Renal pelvis (tissue), 1 donor: ENCODE measurements at regions not wholly inside any gene's neighbourhood (a gene's known extent, or its start where the extent isn't known, plus 50 kb on each side); places are given as distances from the start of the nearest gene placed in this dataset.
A peak's percentile ranks its signal among the peaks of the same experiment; 100 is the strongest.
"Not testable (repeated sequence)": the region's sequence is repeated elsewhere in the genome, so short reads cannot be mapped to it uniquely, and the experiment has no call there.

Experiments
- DNase-seq: peaks from one replicate; pipeline ENCODE4 v3.0.0-alpha.2; 2013

GRCh38 chr5:17690473-17690872, 56.2 kb downstream of the TAF11L14 start:
- DNase-seq = no peak

DNA sequence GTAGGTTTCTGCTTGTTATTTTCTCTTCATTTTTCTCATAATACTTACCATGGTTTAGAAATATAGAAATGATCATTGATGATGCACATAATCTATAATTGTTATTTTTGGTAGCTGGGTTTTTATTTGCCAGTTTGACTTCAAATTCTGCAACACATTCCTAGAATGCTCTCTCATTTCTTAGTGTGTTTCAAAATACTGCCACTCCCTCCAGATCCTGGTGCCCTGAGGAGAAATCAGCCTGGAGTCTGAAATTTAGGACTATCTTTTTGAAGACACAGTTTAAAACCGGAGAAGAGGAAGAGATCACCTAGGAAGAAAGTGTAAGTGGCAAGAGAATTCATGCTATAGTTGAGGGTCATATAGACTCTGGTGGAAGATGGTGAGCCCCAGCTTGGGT, 57.5 kb downstream of the TAF11L14 start:
- DNase-seq = no peak

GRCh38 chr5:17694371-17694770, 60.1 kb downstream of the TAF11L14 start:
- no peak for DNase-seq

DNA sequence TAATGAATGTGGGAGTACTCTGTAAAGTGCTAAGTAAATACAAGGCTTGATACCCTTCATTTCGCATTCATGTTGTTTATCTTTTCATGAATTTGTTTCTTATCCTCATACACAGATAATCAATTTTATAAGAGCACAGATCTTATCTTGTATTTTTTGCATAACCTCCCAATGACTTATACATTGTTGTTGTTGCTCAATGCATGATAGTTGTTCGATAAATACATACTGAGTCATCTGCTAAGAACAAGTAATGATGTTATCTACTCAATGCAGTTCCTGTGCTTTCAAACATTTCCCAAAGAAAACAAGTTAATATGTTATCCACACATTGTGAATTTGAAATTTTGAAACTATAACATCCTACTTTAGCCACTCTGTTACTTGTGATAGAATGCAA, 60.7 kb downstream of the TAF11L14 start:
- DNase-seq = no peak

GRCh38 chr5:17696627-17697026, 62.4 kb downstream of the TAF11L14 start:
- DNase-seq = no peak

DNA sequence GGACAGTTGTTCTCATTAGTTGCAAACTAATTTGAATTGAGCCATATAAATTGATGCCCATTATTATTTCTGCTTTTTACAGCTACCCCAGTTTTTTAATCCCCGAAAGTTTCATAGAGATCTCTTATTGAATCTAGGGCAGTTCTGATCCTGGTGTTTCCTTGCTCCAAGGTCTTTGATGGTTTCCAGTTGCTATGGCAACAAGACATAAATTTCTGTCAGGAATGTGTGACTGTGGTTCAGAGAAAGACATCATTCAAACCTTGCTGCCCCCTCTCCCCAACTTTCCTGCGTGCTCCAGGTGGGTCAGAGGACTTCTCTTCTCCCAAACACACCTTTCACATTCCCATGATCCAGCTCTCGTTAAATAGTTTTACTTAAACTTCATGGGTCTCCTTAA, 63.4 kb downstream of the TAF11L14 start:
- DNase-seq = no peak

- no peak for DNase-seq
Observed at GRCh38 chr5:17709011-17709710, 74.9 kb downstream of the TAF11L14 start.

GRCh38 chr5:17713301-17713700, 79.0 kb downstream of the TAF11L14 start:
- no peak for DNase-seq

DNA sequence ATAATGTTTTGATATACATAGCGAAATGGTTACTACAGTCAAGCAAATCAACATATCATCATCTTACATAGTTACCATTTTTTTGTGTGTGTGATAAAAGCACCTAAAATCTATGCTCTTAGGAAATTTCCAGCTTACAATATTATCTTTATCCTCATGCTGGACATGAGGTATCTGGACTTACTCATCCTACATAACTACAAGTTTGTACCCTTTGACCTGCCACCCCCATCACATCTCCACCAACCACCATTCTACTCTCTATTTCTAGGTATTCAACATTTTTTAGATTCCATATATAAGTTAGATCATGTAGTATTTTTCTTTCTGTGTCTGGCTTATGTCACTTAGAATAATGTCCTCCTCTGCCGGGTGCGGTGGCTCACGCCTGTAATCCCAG, 79.9 kb downstream of the TAF11L14 start:
- DNase-seq = no peak

DNA sequence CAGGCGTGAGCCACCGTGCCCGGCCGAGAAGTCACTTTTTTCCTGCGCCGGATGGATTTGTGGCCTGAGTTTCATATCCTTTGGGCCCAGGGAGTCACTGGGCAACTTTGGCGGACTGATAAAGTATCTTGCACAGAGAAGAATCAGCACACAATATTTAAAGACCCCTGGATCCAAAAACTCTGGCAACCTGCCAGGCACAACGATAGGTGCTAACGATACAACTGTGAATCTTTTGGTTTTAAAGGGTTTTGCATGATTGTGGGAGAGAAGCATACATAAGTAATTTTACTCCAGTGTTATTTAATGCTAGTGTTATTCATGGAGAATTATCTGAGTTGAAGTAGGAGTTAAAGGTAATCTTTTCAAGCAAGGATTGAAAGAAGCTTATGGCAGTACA, 85.3 kb downstream of the TAF11L14 start:
- DNase-seq = no peak

GRCh38 chr5:17720071-17720470, 85.8 kb downstream of the TAF11L14 start:
- no peak for DNase-seq

DNA sequence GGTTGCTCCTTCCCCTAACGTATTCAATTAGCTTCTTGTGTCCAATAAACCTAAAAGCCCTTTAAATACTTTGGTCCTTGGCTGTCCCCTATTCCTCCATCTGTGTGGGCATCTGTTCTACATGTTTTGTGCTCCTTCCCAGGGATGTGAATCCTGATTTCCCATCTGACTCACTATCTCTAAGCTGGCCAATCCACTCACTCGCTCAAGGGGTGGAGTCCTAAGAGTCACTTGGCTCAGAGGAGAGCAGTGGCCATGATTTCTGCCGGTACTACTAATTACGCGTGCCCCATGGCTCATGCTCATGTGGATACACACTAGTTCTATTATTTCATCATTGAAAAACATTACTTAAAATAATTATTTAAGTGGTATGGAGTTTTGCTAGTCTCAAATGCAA, 89.6 kb downstream of the TAF11L14 start:
- no peak for DNase-seq

GRCh38 chr5:17727098-17727497, 92.8 kb downstream of the TAF11L14 start:
- no peak for DNase-seq

GRCh38 chr5:17730421-17730820, 96.2 kb downstream of the TAF11L14 start:
- no peak for DNase-seq

- DNase-seq = no peak
Observed at GRCh38 chr5:17732351-17732923, 98.2 kb downstream of the TAF11L14 start.

- peak; percentile 3 for DNase-seq
Observed at GRCh38 chr5:17734011-17734410, 99.8 kb downstream of the TAF11L14 start.

GRCh38 chr5:17735761-17736160, 101.5 kb downstream of the TAF11L14 start:
- DNase-seq = no peak

DNA sequence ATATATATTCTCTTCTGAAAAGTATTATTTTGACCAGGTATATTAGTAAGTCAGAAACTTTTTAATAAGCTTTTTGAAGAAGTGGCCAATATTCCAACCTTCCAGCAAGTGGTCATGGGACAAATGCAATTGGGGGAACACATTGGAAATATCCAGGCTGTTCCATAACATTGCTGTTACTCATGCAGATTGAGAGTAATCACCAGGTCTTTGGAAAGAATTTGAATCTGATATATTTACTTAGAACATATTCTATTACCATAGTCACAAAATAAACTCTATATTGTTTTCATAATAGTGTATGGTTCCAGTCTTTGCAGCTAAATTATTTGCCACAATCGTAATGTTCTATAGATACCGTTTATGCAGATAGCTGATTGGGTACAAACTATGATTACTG, 102.8 kb downstream of the TAF11L14 start:
- no peak for DNase-seq

- DNase-seq = no peak
Observed at GRCh38 chr5:17738446-17738845, 104.2 kb downstream of the TAF11L14 start.

DNA sequence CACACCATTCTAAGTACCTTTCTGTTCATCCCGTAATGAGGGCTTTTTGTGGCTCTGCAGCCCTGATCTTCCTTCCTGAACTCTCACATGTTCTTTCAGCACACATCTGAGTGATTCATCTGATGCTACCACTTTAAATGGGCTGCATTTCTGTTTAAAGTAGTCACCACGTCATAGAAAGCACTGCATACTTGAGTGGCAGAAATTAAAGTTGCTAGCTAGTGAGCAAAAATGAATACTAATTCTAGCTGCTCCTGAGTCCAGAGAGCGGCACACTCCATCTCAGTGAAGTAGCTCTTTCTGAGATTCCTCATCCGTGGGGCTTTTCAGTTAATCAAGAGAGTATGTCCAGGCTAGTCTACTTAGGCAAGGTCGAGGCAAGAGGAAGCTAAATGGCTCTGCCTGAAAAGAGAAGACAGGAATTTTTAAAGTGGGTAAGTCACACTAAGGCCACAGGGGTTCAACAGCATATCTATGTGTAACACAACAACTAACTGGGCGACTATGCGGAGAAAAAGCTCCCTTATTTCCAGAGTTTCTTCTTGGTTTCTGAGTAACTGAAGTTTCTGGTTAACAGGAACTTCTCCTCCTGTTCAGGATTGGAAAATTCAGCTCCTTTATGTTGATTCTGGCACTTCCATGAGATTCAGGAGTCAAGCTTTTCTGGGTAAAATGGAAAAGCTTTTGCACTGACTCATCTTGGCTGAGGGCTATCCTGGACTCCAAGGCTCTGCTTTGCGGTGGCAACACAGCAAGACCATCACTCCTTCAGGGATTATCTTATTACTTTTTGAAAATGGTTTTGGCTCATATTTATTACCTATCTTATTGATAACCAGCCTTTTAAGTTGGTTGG, 109.5 kb downstream of the TAF11L14 start:
- DNase-seq = no peak

- DNase-seq = no peak
Observed at GRCh38 chr5:17748201-17748600, 113.9 kb downstream of the TAF11L14 start.

DNA sequence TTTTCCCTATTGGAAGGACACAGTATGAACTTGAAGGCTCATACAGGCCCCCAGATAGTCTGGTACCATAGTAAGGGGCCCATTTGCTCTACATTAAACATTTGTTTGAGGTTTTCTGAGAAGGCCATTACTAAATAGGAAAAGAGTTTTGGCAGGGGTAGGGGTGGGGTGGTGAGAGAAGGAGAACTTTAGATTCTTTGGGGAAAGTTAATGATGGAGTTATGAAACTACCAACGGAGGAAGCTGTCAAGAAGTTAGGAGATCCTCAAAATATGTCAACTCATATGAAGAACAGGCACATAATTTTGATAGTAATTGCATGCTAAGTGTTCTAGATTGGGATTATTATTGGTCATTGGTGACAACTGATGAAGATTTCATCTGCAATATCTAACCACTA, 114.7 kb downstream of the TAF11L14 start:
- no peak for DNase-seq

- not testable (repeated sequence) for DNase-seq
Observed at GRCh38 chr5:17755406-17755805, 121.1 kb downstream of the TAF11L14 start.
